Hepatocyte (in vitro differentiated cells): ENCODE measurements at regions not wholly inside any gene's neighbourhood (a gene's known extent, or its start where the extent isn't known, plus 50 kb on each side); places are given as distances from the start of the nearest gene placed in this dataset.
"Not testable (repeated sequence)": the region's sequence is repeated elsewhere in the genome, so short reads cannot be mapped to it uniquely, and the experiment has no call there.

ENCODE experiments used
- DNase-seq: peaks from one replicate; pipeline ENCODE4 v3.0.0-alpha.2; 2016; ENCODE audit warnings: low spot score
- H2AFZ ChIP-seq: fragments of 200-600 bp; sonication (generic); 2 replicates; pipeline ENCODE4 v1.6.0; 2016; ENCODE audit warnings: antibody characterized with exemption, mild to moderate bottlenecking
- H3K27ac ChIP-seq: fragments of 200-600 bp; sonication (generic); 2 replicates; pipeline ENCODE4 v1.5.1; 2016; ENCODE audit warnings: mild to moderate bottlenecking
- H3K27me3 ChIP-seq: fragments of 200-600 bp; sonication (generic); 2 replicates; pipeline ENCODE4 v1.6.1; 2016
- H3K36me3 ChIP-seq: fragments of 200-600 bp; sonication (generic); replicated peaks from 2 replicates; pipeline ENCODE4 v1.5.1; 2016; ENCODE audit warnings: low read depth; ENCODE audit not compliant: insufficient read depth
- H3K4me1 ChIP-seq: fragments of 200-600 bp; sonication (generic); 2 replicates; pipeline ENCODE4 v1.5.1; 2016; ENCODE audit warnings: mild to moderate bottlenecking, moderate library complexity; ENCODE audit not compliant: insufficient read depth
- H3K4me2 ChIP-seq: fragments of 200-600 bp; sonication (generic); 2 replicates; pipeline ENCODE4 v1.6.0; 2016
- H3K4me3 ChIP-seq: fragments of 200-600 bp; sonication (generic); 2 replicates; pipeline ENCODE4 v1.5.1; 2016; ENCODE audit warnings: mild to moderate bottlenecking
- H3K79me2 ChIP-seq: fragments of 200-600 bp; sonication (generic); 2 replicates; pipeline ENCODE4 v1.6.0; 2017; ENCODE audit warnings: mild to moderate bottlenecking
- H3K9me2 ChIP-seq: fragments of 200-600 bp; sonication (generic); replicated peaks from 2 replicates; pipeline ENCODE4 v1.6.0; 2017; ENCODE audit warnings: mild to moderate bottlenecking; ENCODE audit not compliant: insufficient read depth
- H3K9me3 ChIP-seq: fragments of 200-600 bp; sonication (generic); 2 replicates; pipeline ENCODE4 v1.5.1; 2016; ENCODE audit warnings: low read depth, mild to moderate bottlenecking
- H4K20me1 ChIP-seq: fragments of 200-600 bp; sonication (generic); 2 replicates; pipeline ENCODE4 v1.6.0; 2016; ENCODE audit warnings: mild to moderate bottlenecking; ENCODE audit not compliant: insufficient read depth, poor library complexity, severe bottlenecking
- EZH2 ChIP-seq: fragments of 200-600 bp; sonication (generic); IDR thresholded peaks from 2 replicates; pipeline ENCODE4 v1.6.1; 2016; ENCODE audit warnings: antibody characterized with exemption, mild to moderate bottlenecking, borderline replicate concordance
- EZH2phosphoT487 ChIP-seq: fragments of 200-600 bp; sonication (generic); IDR thresholded peaks from one replicate; pipeline ENCODE4 v1.6.1; 2018; ENCODE audit warnings: antibody characterized with exemption, mild to moderate bottlenecking, low read depth, moderate library complexity; ENCODE audit not compliant: unreplicated experiment, severe bottlenecking
- WGBS: methylation state at CpG from one replicate; pipeline ENCODE4 v1.1.6; 2016; ENCODE audit warnings: low lambda C conversion rate; ENCODE audit errors: missing lambda C conversion rate; 5-methylcytosine and 5-hydroxymethylcytosine counted together
- TF ChIP-seq, protein P1 (sequence below): fragments of 200-600 bp; sonication (generic); IDR thresholded peaks from 2 replicates; pipeline ENCODE4 v1.5.1; 2016; ENCODE audit warnings: antibody characterized with exemption, mild to moderate bottlenecking; ENCODE audit not compliant: poor library complexity

DNA sequence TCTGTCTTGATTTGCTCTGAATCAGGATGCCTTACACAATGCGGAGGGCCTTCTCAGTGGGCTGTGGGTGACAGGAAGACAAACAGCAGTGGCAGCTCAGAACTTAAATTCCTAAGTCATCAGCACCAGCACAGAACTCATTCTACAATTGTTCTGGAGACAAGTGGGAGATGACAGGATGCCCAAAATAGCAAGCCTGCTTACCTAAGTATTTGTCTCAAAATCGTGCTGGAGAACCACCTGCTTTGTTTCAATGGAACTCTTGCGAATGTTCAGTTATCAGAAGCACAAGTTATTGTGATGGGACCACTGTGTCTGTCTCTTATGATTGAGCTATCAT, 76.1 kb downstream of the VCAM1 start:
- 85% methylated on average over 3 of the region's 3 CpGs for WGBS
- no peak overlapping the region for H3K4me2 ChIP-seq
- H3K4me3 ChIP-seq = no peak overlapping the region
- H3K36me3 ChIP-seq = no peaks in the 10 kb centered on the region
- DNase-seq = no peak
- H3K9me2 ChIP-seq = no peaks in the 10 kb centered on the region
- H3K27me3 ChIP-seq = no peaks in the 10 kb centered on the region
- H4K20me1 ChIP-seq = no peaks in the 10 kb centered on the region
- no peaks in the 10 kb centered on the region for H3K9me3 ChIP-seq
- peaks cover 11% of the 10 kb centered on the region for H3K4me1 ChIP-seq
- no peak overlapping the region for H2AFZ ChIP-seq
- no peak overlapping the region for H3K27ac ChIP-seq
- TF ChIP-seq EZH2 = no peak
- TF ChIP-seq, protein P1, sequence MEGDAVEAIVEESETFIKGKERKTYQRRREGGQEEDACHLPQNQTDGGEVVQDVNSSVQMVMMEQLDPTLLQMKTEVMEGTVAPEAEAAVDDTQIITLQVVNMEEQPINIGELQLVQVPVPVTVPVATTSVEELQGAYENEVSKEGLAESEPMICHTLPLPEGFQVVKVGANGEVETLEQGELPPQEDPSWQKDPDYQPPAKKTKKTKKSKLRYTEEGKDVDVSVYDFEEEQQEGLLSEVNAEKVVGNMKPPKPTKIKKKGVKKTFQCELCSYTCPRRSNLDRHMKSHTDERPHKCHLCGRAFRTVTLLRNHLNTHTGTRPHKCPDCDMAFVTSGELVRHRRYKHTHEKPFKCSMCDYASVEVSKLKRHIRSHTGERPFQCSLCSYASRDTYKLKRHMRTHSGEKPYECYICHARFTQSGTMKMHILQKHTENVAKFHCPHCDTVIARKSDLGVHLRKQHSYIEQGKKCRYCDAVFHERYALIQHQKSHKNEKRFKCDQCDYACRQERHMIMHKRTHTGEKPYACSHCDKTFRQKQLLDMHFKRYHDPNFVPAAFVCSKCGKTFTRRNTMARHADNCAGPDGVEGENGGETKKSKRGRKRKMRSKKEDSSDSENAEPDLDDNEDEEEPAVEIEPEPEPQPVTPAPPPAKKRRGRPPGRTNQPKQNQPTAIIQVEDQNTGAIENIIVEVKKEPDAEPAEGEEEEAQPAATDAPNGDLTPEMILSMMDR = no peak
- TF ChIP-seq EZH2phosphoT487 = no peak
- no peaks in the 10 kb centered on the region for H3K79me2 ChIP-seq

DNA sequence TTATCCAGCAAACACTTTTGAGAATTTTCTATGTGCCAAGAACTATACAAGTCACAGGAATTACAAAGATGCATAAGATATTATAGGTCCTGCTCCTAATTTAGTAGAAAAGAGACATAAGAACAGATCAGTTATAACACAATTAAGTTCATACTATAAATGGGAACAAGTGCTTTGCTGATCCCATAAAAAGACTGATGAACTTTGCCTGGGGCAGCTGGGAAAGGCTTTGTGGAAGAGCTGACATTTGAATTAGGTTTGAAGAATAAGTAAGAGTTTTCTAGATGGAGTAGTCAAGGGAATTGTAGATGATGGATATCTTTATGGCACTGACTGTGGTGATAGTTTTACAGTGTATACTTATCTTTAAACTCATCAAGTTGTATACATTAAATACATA, 76.5 kb downstream of the VCAM1 start:
- Histone ChIP-seq H3K36me3 (no peaks in the 10 kb centered on the region), H4K20me1 (no peaks in the 10 kb centered on the region), H3K4me3 (no peak overlapping the region), H3K4me2 (no peak overlapping the region), H3K79me2 (no peaks in the 10 kb centered on the region), H3K9me3 (no peaks in the 10 kb centered on the region), H3K9me2 (no peaks in the 10 kb centered on the region), H2AFZ (no peak overlapping the region), H3K27me3 (no peaks in the 10 kb centered on the region), H3K27ac (no peak overlapping the region), H3K4me1 (peaks cover 11% of the 10 kb centered on the region)
- no peak for TF ChIP-seq EZH2
- TF ChIP-seq, protein P1 = no peak
- no peak for TF ChIP-seq EZH2phosphoT487
- no peak for DNase-seq

DNA sequence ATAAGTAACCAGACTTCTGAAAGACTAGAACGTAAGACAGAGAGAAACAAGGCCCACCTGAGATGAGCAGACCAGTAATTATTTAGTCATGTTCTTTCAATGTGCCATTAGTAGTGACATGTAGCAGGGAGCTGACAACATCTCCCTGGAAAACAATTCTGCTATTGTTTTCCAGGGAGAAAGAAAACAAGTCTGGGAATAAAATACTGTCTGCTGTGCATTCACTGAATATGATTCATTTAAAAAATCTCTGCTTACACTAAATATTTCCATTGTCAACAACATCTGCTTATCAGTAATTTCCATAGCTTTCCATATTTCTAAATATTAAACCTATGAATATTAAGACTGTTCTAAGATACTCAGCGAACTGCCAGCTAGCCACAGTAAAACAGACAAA, 80.0 kb downstream of the VCAM1 start:
- TF ChIP-seq, protein P1 = no peak
- TF ChIP-seq EZH2 = no peak
- TF ChIP-seq EZH2phosphoT487 = no peak
- no peaks in the 10 kb centered on the region for H3K79me2 ChIP-seq
- no peak overlapping the region for H3K4me3 ChIP-seq
- no peak overlapping the region for H3K27ac ChIP-seq
- WGBS = 74% methylated on average over 2 of the region's 2 CpGs
- H3K9me3 ChIP-seq = no peaks in the 10 kb centered on the region
- peak overlapping the region; percentile 2 for H3K4me2 ChIP-seq
- no peaks in the 10 kb centered on the region for H3K27me3 ChIP-seq
- peaks cover 11% of the 10 kb centered on the region for H3K4me1 ChIP-seq
- H3K36me3 ChIP-seq = no peaks in the 10 kb centered on the region
- no peaks in the 10 kb centered on the region for H4K20me1 ChIP-seq
- H2AFZ ChIP-seq = no peak overlapping the region
- no peak for DNase-seq
- no peaks in the 10 kb centered on the region for H3K9me2 ChIP-seq

DNA sequence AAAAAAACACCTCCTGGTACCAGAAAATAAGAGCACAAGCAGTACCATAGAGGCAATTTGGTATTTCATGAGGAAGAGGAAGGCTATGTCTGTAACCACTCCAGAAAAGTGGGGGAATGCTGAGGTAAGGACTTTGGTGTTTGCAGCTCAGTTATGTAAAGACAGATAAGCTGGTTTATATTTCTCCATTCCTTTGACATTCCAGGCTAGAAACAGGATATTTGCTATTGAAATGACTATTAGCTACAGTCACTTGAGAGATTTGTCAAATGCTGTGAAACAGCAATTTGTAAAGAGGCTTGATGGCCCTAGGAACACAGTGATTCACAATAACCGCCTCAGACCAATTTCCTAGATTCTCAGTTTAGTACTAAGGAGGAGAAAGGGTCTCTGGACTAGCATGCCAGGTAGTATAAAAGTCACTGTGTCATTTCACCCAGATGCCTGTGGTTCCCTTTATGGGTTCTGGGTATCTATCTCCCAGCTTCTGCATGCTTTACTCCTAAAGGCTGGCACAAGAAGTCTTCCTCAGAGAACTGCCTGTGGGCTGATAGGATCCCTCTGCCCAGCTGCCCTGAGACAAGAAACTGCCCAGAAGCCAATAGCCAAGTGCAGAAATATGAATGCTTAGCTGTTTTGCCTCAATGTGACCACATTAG, 80.5 kb downstream of the VCAM1 start:
- Histone ChIP-seq H3K36me3 (no peaks in the 10 kb centered on the region), H3K9me2 (no peaks in the 10 kb centered on the region), H4K20me1 (no peaks in the 10 kb centered on the region), H3K4me1 (peaks cover 11% of the 10 kb centered on the region), H3K27me3 (no peaks in the 10 kb centered on the region), H3K27ac (peak overlapping the region; percentile 43), H3K9me3 (no peaks in the 10 kb centered on the region), H2AFZ (no peak overlapping the region), H3K4me3 (no peak overlapping the region), H3K79me2 (no peaks in the 10 kb centered on the region), H3K4me2 (peak overlapping the region; percentile 2)
- 58% methylated on average over 1 of the region's 1 CpG for WGBS
- TF ChIP-seq EZH2phosphoT487 = no peak
- TF ChIP-seq, protein P1 = no peak
- no peak for TF ChIP-seq EZH2
- DNase-seq = peak; percentile 14

DNA sequence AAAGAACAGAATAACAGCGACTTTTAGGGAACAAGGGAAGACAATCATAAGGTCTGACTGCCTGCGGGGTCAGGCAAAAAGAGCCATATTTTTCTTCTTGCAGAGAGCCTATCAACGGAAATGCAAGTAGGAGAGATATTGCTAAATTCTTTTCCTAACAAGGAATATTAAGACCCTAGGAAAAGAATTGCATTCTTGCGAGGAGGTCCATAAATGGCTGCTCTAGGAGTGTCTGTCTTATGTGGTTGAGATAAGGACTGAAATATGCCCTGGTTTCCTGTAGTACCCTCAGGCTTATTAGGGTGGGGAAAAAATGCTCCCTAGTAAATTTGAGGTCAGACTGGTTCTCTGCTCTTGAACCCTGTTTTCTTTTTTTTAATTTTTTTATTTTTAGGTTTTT, 81.7 kb downstream of the VCAM1 start:
- not testable (repeated sequence) for H4K20me1 ChIP-seq, H3K27me3 ChIP-seq, H3K9me2 ChIP-seq, H3K4me3 ChIP-seq, H3K36me3 ChIP-seq, H3K4me2 ChIP-seq, DNase-seq, H2AFZ ChIP-seq, H3K27ac ChIP-seq, H3K79me2 ChIP-seq, H3K9me3 ChIP-seq
- 95% methylated on average over 4 of the region's 4 CpGs for WGBS
- peaks cover 11% of the 10 kb centered on the region for H3K4me1 ChIP-seq

DNA sequence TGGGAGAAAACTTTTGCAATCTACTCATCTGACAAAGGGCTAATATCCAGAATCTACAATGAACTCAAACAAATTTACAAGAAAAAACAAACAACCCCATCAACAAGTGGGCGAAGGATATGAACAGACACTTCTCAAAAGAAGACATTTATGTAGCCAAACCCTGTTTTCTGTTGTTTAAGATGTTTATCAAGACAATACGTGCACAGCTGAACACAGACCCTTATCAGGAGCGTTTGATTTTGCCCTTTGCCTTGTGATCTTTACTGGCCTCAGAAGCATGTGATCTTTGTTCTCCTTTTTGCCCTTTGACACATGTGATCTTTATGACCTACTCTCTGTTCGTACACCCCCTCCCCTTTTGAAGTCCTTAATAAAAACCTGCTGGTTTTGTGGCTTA, 83.7 kb downstream of the VCAM1 start:
- WGBS = 52% methylated on average over 4 of the region's 4 CpGs
- not testable (repeated sequence) for H2AFZ ChIP-seq, H4K20me1 ChIP-seq, DNase-seq, H3K79me2 ChIP-seq, H3K36me3 ChIP-seq, H3K27me3 ChIP-seq, H3K4me3 ChIP-seq, H3K9me2 ChIP-seq, H3K4me2 ChIP-seq, H3K27ac ChIP-seq, H3K9me3 ChIP-seq
- peaks cover 11% of the 10 kb centered on the region for H3K4me1 ChIP-seq
